ENCODE measurements at regions not wholly inside any gene's neighbourhood (a gene's known extent, or its start where the extent isn't known, plus 50 kb on each side); places are given as distances from the start of the nearest gene placed in this dataset.

DNA sequence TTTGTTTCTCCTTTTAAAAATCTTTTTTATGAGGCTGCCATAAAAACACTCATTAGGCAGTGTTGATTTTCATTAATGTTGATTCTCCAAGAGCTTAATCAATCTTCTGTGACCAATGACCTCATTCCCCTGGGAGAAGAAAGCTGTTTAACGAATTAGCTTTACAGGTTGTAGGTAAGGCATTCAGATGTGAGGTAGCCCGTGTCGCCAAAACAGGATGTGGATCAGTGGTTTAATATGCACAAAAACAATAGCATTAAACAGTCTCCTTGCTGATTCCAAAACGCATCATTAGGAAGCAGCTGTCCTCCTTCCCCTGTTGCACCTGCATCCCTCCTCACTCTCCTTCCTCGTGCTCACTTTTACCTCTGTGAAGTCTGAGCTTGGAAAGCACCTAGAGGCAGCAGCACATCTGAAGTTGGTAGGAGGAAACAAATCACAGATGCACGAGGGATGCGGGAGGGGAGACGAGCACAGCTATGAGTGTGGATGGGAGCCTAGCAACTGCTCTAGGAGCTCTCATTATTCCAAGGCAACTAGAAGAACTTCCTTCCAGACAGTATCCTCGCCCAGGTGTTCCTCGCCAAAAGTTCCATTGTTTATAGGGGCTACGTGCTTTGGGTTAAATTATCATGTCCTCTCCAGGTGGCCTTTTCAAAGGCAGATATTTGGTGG, 179.4 kb upstream of the SNX19 start:
- TF ChIP-seq, protein P1, sequence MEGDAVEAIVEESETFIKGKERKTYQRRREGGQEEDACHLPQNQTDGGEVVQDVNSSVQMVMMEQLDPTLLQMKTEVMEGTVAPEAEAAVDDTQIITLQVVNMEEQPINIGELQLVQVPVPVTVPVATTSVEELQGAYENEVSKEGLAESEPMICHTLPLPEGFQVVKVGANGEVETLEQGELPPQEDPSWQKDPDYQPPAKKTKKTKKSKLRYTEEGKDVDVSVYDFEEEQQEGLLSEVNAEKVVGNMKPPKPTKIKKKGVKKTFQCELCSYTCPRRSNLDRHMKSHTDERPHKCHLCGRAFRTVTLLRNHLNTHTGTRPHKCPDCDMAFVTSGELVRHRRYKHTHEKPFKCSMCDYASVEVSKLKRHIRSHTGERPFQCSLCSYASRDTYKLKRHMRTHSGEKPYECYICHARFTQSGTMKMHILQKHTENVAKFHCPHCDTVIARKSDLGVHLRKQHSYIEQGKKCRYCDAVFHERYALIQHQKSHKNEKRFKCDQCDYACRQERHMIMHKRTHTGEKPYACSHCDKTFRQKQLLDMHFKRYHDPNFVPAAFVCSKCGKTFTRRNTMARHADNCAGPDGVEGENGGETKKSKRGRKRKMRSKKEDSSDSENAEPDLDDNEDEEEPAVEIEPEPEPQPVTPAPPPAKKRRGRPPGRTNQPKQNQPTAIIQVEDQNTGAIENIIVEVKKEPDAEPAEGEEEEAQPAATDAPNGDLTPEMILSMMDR (tag by site-specific recombination; IDR thresholded peaks at IDR 0.05): no peak
- TF ChIP-seq, protein P2, sequence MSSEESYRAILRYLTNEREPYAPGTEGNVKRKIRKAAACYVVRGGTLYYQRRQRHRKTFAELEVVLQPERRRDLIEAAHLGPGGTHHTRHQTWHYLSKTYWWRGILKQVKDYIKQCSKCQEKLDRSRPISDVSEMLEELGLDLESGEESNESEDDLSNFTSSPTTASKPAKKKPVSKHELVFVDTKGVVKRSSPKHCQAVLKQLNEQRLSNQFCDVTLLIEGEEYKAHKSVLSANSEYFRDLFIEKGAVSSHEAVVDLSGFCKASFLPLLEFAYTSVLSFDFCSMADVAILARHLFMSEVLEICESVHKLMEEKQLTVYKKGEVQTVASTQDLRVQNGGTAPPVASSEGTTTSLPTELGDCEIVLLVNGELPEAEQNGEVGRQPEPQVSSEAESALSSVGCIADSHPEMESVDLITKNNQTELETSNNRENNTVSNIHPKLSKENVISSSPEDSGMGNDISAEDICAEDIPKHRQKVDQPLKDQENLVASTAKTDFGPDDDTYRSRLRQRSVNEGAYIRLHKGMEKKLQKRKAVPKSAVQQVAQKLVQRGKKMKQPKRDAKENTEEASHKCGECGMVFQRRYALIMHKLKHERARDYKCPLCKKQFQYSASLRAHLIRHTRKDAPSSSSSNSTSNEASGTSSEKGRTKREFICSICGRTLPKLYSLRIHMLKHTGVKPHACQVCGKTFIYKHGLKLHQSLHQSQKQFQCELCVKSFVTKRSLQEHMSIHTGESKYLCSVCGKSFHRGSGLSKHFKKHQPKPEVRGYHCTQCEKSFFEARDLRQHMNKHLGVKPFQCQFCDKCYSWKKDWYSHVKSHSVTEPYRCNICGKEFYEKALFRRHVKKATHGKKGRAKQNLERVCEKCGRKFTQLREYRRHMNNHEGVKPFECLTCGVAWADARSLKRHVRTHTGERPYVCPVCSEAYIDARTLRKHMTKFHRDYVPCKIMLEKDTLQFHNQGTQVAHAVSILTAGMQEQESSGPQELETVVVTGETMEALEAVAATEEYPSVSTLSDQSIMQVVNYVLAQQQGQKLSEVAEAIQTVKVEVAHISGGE (tag by site-specific recombination; conservative IDR thresholded peaks at IDR 0.05; ENCODE audit: low read depth): no peak
- TF ChIP-seq, protein P3, sequence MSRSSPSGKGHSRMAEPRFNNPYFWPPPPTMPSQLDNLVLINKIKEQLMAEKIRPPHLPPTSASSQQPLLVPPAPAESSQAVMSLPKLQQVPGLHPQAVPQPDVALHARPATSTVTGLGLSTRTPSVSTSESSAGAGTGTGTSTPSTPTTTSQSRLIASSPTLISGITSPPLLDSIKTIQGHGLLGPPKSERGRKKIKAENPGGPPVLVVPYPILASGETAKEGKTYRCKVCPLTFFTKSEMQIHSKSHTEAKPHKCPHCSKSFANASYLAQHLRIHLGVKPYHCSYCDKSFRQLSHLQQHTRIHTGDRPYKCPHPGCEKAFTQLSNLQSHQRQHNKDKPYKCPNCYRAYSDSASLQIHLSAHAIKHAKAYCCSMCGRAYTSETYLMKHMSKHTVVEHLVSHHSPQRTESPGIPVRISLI (tag by site-specific recombination; IDR thresholded peaks at IDR 0.05): no peak
- TF ChIP-seq, protein P4, sequence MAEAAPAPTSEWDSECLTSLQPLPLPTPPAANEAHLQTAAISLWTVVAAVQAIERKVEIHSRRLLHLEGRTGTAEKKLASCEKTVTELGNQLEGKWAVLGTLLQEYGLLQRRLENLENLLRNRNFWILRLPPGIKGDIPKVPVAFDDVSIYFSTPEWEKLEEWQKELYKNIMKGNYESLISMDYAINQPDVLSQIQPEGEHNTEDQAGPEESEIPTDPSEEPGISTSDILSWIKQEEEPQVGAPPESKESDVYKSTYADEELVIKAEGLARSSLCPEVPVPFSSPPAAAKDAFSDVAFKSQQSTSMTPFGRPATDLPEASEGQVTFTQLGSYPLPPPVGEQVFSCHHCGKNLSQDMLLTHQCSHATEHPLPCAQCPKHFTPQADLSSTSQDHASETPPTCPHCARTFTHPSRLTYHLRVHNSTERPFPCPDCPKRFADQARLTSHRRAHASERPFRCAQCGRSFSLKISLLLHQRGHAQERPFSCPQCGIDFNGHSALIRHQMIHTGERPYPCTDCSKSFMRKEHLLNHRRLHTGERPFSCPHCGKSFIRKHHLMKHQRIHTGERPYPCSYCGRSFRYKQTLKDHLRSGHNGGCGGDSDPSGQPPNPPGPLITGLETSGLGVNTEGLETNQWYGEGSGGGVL (tag by site-specific recombination; IDR thresholded peaks at IDR 0.05): no peak
- no peak for TF ChIP-seq ZSCAN16 (tag by site-specific recombination; IDR thresholded peaks at IDR 0.05)
- TF ChIP-seq, protein P5, sequence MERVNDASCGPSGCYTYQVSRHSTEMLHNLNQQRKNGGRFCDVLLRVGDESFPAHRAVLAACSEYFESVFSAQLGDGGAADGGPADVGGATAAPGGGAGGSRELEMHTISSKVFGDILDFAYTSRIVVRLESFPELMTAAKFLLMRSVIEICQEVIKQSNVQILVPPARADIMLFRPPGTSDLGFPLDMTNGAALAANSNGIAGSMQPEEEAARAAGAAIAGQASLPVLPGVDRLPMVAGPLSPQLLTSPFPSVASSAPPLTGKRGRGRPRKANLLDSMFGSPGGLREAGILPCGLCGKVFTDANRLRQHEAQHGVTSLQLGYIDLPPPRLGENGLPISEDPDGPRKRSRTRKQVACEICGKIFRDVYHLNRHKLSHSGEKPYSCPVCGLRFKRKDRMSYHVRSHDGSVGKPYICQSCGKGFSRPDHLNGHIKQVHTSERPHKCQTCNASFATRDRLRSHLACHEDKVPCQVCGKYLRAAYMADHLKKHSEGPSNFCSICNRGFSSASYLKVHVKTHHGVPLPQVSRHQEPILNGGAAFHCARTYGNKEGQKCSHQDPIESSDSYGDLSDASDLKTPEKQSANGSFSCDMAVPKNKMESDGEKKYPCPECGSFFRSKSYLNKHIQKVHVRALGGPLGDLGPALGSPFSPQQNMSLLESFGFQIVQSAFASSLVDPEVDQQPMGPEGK (tag by site-specific recombination; IDR thresholded peaks at IDR 0.05): no peak
- no peak for TF ChIP-seq ZNF416 (tag by site-specific recombination; IDR thresholded peaks at IDR 0.05)
- no peak for TF ChIP-seq ZNF140 (tag by site-specific recombination; IDR thresholded peaks at IDR 0.05)
- no peak for TF ChIP-seq SP2 (tag by site-specific recombination; IDR thresholded peaks at IDR 0.05)
- TF ChIP-seq ZNF677 (tag by site-specific recombination; IDR thresholded peaks at IDR 0.05): no peak

Measured in HEK293 (cell line).